Astrocyte (in vitro differentiated cells and primary cell): ENCODE measurements at regions not wholly inside any gene's neighbourhood (a gene's known extent, or its start where the extent isn't known, plus 50 kb on each side); places are given as distances from the start of the nearest gene placed in this dataset.
A peak's percentile ranks its signal among the peaks of the same experiment; 100 is the strongest.
"Not testable (repeated sequence)": the region's sequence is repeated elsewhere in the genome, so short reads cannot be mapped to it uniquely, and the experiment has no call there.

Experiments used
- DNase-seq: peaks from one replicate; pipeline ENCODE4 v3.0.0-alpha.2; 2010; ENCODE audit warnings: low read depth
- FAIRE-seq: peaks from 2 replicates; lab custom pipeline; 2011; peaks lifted over from hg19 to GRCh38; lab: Jason Lieb, UNC
- H2AFZ ChIP-seq: 2 replicates; pipeline ENCODE4 v1.6.0; 2012; ENCODE audit warnings: low read depth, low read length, inconsistent platforms
- H3K27ac ChIP-seq: 2 replicates; pipeline ENCODE4 v1.5.1; 2011; ENCODE audit warnings: low read depth, low read length, inconsistent platforms
- H3K27me3 ChIP-seq: 2 replicates; pipeline ENCODE4 v1.6.0; 2011; ENCODE audit warnings: low read length, inconsistent platforms; ENCODE audit not compliant: insufficient read depth
- H3K36me3 ChIP-seq: 2 replicates; pipeline ENCODE4 v1.5.1; 2011; ENCODE audit warnings: low read length, inconsistent platforms; ENCODE audit not compliant: insufficient read depth
- H3K4me1 ChIP-seq: 2 replicates; pipeline ENCODE4 v1.5.1; 2011; ENCODE audit warnings: low read length, inconsistent platforms; ENCODE audit not compliant: insufficient read depth
- H3K4me2 ChIP-seq: 2 replicates; pipeline ENCODE4 v1.6.0; 2012; ENCODE audit warnings: low read length, inconsistent platforms
- H3K4me3 ChIP-seq: 2 replicates; pipeline ENCODE4 v1.5.1; 2011; ENCODE audit warnings: low read depth, mild to moderate bottlenecking, low read length, inconsistent platforms; ENCODE audit not compliant: insufficient read depth
- H3K79me2 ChIP-seq: 2 replicates; pipeline ENCODE4 v1.6.0; 2012; ENCODE audit warnings: mild to moderate bottlenecking, low read length, inconsistent platforms; ENCODE audit not compliant: insufficient read depth
- H3K9ac ChIP-seq: 2 replicates; pipeline ENCODE4 v1.6.0; 2012; ENCODE audit warnings: mild to moderate bottlenecking, low read length, inconsistent platforms
- H3K9me3 ChIP-seq: 2 replicates; pipeline ENCODE4 v1.5.1; 2012; ENCODE audit warnings: low read depth, mild to moderate bottlenecking, low read length, inconsistent platforms; ENCODE audit not compliant: insufficient read depth
- H4K20me1 ChIP-seq: 2 replicates; pipeline ENCODE4 v1.6.0; 2012; ENCODE audit warnings: low read length, inconsistent platforms; ENCODE audit not compliant: insufficient read depth
- H3K27ac Mint-ChIP-seq: one replicate; pipeline ENCODE4 v1.8.0; 2021; ENCODE audit warnings: mild to moderate bottlenecking, mixed read lengths; ENCODE audit not compliant: unreplicated experiment
- H3K27me3 Mint-ChIP-seq: one replicate; pipeline ENCODE4 v1.8.0; 2021; ENCODE audit warnings: low read depth, mixed read lengths; ENCODE audit not compliant: unreplicated experiment
- H3K36me3 Mint-ChIP-seq: one replicate; pipeline ENCODE4 v1.8.0; 2021; ENCODE audit warnings: low read depth, mixed read lengths; ENCODE audit not compliant: unreplicated experiment
- H3K4me1 Mint-ChIP-seq: one replicate; pipeline ENCODE4 v1.8.0; 2021; ENCODE audit warnings: low read depth, mixed read lengths; ENCODE audit not compliant: unreplicated experiment
- H3K4me3 Mint-ChIP-seq: one replicate; pipeline ENCODE4 v1.8.0; 2021; ENCODE audit warnings: mild to moderate bottlenecking, moderate library complexity, mixed read lengths; ENCODE audit not compliant: unreplicated experiment
- H3K9me3 Mint-ChIP-seq: one replicate; pipeline ENCODE4 v1.8.0; 2021; ENCODE audit warnings: mild to moderate bottlenecking, mixed read lengths; ENCODE audit not compliant: unreplicated experiment
- EZH2 ChIP-seq: IDR thresholded peaks from 2 replicates; pipeline ENCODE4 v1.6.1; 2012; ENCODE audit warnings: mild to moderate bottlenecking, low read length, inconsistent platforms; ENCODE audit not compliant: insufficient read depth
- TF ChIP-seq, protein P1 (sequence below): IDR thresholded peaks from 2 replicates; pipeline ENCODE4 v1.5.1; 2011; ENCODE audit warnings: low read depth, mild to moderate bottlenecking, inconsistent platforms, low read length, moderate library complexity; ENCODE audit not compliant: insufficient read depth

DNA sequence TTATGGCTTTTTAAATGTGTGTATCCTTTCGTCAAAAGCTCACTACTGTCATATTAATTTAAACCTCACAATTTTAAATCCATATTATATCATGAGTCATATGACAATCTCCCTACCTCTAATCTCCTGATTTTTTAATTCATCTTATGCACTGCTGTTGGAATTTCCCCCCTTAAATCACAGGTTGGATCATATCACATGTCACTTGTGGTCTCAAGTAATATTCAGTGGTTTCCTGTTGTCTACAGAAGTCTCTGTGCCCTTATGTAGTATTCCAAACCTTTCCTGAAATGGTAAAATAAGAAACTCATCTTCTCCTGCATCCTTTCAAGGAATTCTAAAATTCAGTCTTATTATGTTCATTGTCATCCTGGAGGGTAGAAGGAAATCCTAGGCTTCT lies 116.0 kb upstream of the CBLB start:
- H3K4me1 ChIP-seq: peaks cover 5% of the 10 kb centered on the region
- H3K9ac ChIP-seq: no peak overlapping the region
- Mint-ChIP-seq H3K9me3 (peaks cover 2% of the 10 kb centered on the region), H3K4me3 (no peak overlapping the region), H3K27me3 (no peaks in the 10 kb centered on the region), H3K4me1 (peaks cover 17% of the 10 kb centered on the region), H3K36me3 (no peaks in the 10 kb centered on the region), H3K27ac (no peak overlapping the region)
- H4K20me1 ChIP-seq: no peaks in the 10 kb centered on the region
- H3K36me3 ChIP-seq: no peaks in the 10 kb centered on the region
- TF ChIP-seq EZH2: no peak
- TF ChIP-seq, protein P1, sequence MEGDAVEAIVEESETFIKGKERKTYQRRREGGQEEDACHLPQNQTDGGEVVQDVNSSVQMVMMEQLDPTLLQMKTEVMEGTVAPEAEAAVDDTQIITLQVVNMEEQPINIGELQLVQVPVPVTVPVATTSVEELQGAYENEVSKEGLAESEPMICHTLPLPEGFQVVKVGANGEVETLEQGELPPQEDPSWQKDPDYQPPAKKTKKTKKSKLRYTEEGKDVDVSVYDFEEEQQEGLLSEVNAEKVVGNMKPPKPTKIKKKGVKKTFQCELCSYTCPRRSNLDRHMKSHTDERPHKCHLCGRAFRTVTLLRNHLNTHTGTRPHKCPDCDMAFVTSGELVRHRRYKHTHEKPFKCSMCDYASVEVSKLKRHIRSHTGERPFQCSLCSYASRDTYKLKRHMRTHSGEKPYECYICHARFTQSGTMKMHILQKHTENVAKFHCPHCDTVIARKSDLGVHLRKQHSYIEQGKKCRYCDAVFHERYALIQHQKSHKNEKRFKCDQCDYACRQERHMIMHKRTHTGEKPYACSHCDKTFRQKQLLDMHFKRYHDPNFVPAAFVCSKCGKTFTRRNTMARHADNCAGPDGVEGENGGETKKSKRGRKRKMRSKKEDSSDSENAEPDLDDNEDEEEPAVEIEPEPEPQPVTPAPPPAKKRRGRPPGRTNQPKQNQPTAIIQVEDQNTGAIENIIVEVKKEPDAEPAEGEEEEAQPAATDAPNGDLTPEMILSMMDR: no peak
- no peak overlapping the region for H3K27ac ChIP-seq
- no peak overlapping the region for H3K4me2 ChIP-seq
- H3K27me3 ChIP-seq: no peaks in the 10 kb centered on the region
- H3K79me2 ChIP-seq: no peaks in the 10 kb centered on the region
- no peak overlapping the region for H2AFZ ChIP-seq
- no peaks in the 10 kb centered on the region for H3K9me3 ChIP-seq
- DNase-seq: peak; percentile 70
- no peak for FAIRE-seq
- no peak overlapping the region for H3K4me3 ChIP-seq

DNA sequence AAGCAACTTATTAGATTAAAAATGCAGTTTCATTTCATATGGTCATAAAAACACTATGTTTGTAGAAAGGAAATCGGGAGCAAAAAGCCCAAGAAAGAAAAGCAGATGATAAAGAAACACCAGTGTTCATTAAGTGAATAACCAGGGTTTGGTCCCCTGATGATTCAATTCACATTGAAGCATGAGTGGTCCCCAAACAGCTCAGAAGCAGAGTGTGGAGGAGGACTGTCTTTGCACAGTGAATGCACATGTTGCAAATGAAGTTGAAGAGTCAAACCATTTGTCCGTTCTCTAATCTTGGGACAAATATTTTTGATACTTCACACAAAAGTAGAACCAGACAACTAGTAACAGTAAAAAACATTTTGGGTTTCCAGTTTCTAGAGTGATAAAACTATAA lies 117.5 kb upstream of the CBLB start:
- not testable (repeated sequence) for FAIRE-seq, H3K9me3 ChIP-seq, H3K27ac Mint-ChIP-seq, H3K4me2 ChIP-seq, H3K9me3 Mint-ChIP-seq, H3K4me3 Mint-ChIP-seq, H3K9ac ChIP-seq, H4K20me1 ChIP-seq, H3K27ac ChIP-seq, H3K4me3 ChIP-seq, H3K4me1 ChIP-seq, H3K36me3 Mint-ChIP-seq, H3K27me3 Mint-ChIP-seq, H2AFZ ChIP-seq, H3K36me3 ChIP-seq, H3K79me2 ChIP-seq, H3K27me3 ChIP-seq, DNase-seq
- peaks cover 17% of the 10 kb centered on the region for H3K4me1 Mint-ChIP-seq

DNA sequence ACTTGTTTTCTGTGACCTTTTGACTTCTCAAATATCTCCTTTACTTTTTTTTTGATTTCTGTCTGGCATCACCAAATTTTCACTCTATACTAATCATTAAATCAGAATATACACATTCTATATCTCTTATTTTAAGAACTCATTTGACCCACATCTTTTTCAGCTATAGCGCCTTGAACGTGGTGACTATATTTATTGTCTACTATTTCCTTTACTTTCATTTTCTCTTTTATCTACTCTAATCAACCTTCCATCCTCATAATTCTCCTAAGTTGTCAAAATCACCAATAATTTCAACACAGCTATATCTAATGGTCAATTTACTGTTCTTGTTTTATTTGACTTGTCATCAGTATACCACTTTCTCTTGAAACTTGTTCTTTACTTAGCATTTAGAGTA lies 119.0 kb upstream of the CBLB start:
- Histone ChIP-seq H4K20me1 (no peaks in the 10 kb centered on the region), H3K4me2 (no peak overlapping the region), H3K4me1 (no peaks in the 10 kb centered on the region), H2AFZ (no peak overlapping the region), H3K27me3 (no peaks in the 10 kb centered on the region), H3K9me3 (no peaks in the 10 kb centered on the region), H3K9ac (no peak overlapping the region), H3K27ac (no peak overlapping the region), H3K36me3 (no peaks in the 10 kb centered on the region), H3K4me3 (no peak overlapping the region), H3K79me2 (no peaks in the 10 kb centered on the region)
- no peak overlapping the region for H3K4me3 Mint-ChIP-seq
- H3K27me3 Mint-ChIP-seq: no peaks in the 10 kb centered on the region
- H3K9me3 Mint-ChIP-seq: peaks cover 3% of the 10 kb centered on the region
- DNase-seq (no peak), FAIRE-seq (no peak)
- peaks cover 17% of the 10 kb centered on the region for H3K4me1 Mint-ChIP-seq
- TF ChIP-seq EZH2: no peak
- TF ChIP-seq, protein P1: no peak
- H3K27ac Mint-ChIP-seq: no peak overlapping the region
- H3K36me3 Mint-ChIP-seq: no peaks in the 10 kb centered on the region
